Panc1 (cell line): ENCODE measurements at regions not wholly inside any gene's neighbourhood (a gene's known extent, or its start where the extent isn't known, plus 50 kb on each side); places are given as distances from the start of the nearest gene placed in this dataset.

Experiments used
- ATAC-seq: fragments of 200-7000 bp; cut with Tn5 transposase; 2 replicates; pipeline ENCODE4 v1.9.1; 2020; ENCODE audit warnings: mild to moderate bottlenecking, moderate library complexity
- BruUV-seq: library from RNA; stranded (reverse); fragments of 400-500 nt; replicated peaks from 2 replicates; lab custom pipeline; 2021; lab: Mats Ljungman, UMichigan
- CTCF ChIA-PET: fragments of 300-600 bp; sonication (Branson Sonifier 250); formaldehyde crosslinking; loops from one replicate; lab custom pipeline; 2022; ENCODE audit warnings: antibody characterized with exemption; lab: Charles Lee
- POLR2A ChIA-PET: fragments of 300-600 bp; sonication (Branson Sonifier 250); formaldehyde crosslinking; loops from one replicate; lab custom pipeline; 2022; ENCODE audit warnings: antibody characterized with exemption; lab: Charles Lee
- DNase-seq: peaks from one replicate; pipeline ENCODE4 v3.0.0-alpha.2; 2010; ENCODE audit warnings: low read depth, low spot score
- H3K27ac ChIP-seq: 2 replicates; pipeline ENCODE4 v1.5.1; 2011; ENCODE audit warnings: mild to moderate bottlenecking, low read length, inconsistent platforms
- H3K27me3 ChIP-seq: fragments of 200-500 bp; sonication (Bioruptor generic); 2 replicates; pipeline ENCODE4 v1.6.0; 2014; ENCODE audit warnings: low read length, inconsistent platforms; ENCODE audit not compliant: control insufficient read depth, insufficient read depth
- H3K36me3 ChIP-seq: fragments of 200-500 bp; sonication (Bioruptor generic); 2 replicates; pipeline ENCODE4 v1.5.1; 2014; ENCODE audit warnings: inconsistent platforms, mild to moderate bottlenecking, low read length, moderate library complexity; ENCODE audit not compliant: control insufficient read depth, insufficient read depth
- H3K4me1 ChIP-seq: 2 replicates; pipeline ENCODE4 v1.5.1; 2011; ENCODE audit warnings: inconsistent platforms, mild to moderate bottlenecking, low read length, moderate library complexity; ENCODE audit not compliant: control insufficient read depth, insufficient read depth
- H3K4me3 ChIP-seq, 2 experiments: 2 replicates each; pipeline ENCODE4 v1.5.1; 2011 to 2012; ENCODE audit warnings: low read depth in 2 of 2, low read length in 2 of 2, mild to moderate bottlenecking in 2 of 2, inconsistent platforms in 1 of 2, moderate library complexity in 1 of 2
- H3K9me3 ChIP-seq: fragments of 200-500 bp; sonication (Bioruptor generic); 2 replicates; pipeline ENCODE4 v1.5.1; 2014; ENCODE audit warnings: low read depth, mild to moderate bottlenecking, inconsistent platforms, low read length, moderate library complexity; ENCODE audit not compliant: control insufficient read depth, insufficient read depth
- POLR2AphosphoS5 ChIP-seq: IDR thresholded peaks from 2 replicates; pipeline ENCODE4 v1.6.1; 2012; ENCODE audit warnings: mild to moderate bottlenecking, low read depth, low read length, moderate library complexity
- REST ChIP-seq, 2 experiments: IDR thresholded peaks; 2 replicates each; pipeline ENCODE4 v1.6.1; 2011 to 2012; ENCODE audit warnings: low read depth in 2 of 2, control low read depth in 1 of 2, low read length in 1 of 2, mild to moderate bottlenecking in 1 of 2, moderate library complexity in 1 of 2; ENCODE audit not compliant: insufficient read depth in 1 of 2
- SIN3A ChIP-seq: IDR thresholded peaks from 2 replicates; pipeline ENCODE4 v1.6.1; 2012; ENCODE audit warnings: low read depth, mild to moderate bottlenecking, low read length, moderate library complexity, borderline replicate concordance; ENCODE audit not compliant: insufficient read depth
- TCF7L2 ChIP-seq: IDR thresholded peaks from 2 replicates; pipeline ENCODE4 v1.6.1; 2011; ENCODE audit warnings: mild to moderate bottlenecking, low read depth, low read length, inconsistent platforms
- in situ Hi-C: cut with HindIII; loops from 2 replicates; pipeline ENCODE4 v1.10.0; 2016; ENCODE audit warnings: low sequenced_read_pairs, low pct_unique_long_range_greater_than_20kb
- intact Hi-C: fragments of 100-400 bp; cut with micrococcal nuclease; formaldehyde crosslinking; loops from one replicate; pipeline ENCODE4 v1.10.0; 2022; ENCODE audit not compliant: unreplicated experiment
- TF ChIP-seq, protein P1 (sequence below): fragments of 450-650 bp; IDR thresholded peaks from 2 replicates; pipeline ENCODE4 v1.5.1; 2017; ENCODE audit warnings: mild to moderate bottlenecking

DNA sequence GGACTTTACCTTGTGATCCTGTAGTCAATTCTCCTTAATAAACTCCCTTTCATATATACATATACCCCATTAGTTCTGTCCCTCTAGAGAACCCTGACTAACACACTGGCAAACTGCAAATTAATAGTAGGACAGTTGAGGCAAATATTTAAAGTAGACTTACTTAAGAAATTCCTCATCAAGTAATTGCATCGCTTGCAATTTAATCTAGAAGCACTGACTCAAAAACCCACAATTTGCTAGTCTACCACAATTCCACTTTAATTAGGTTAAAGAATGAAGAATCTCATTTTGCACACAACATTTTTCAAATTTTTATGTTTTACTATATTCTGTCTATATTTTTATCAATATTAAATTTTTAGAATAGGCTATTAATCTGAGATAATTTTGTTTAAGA is 188.1 kb downstream of the PLOD2 start:
- DNase-seq: no peak
- Histone ChIP-seq H3K27ac (no peak overlapping the region), H3K4me3 (no peak overlapping the region), H3K9me3 (no peaks in the 10 kb centered on the region), H3K27me3 (no peaks in the 10 kb centered on the region), H3K4me1 (no peaks in the 10 kb centered on the region), H3K36me3 (no peaks in the 10 kb centered on the region)
- TF ChIP-seq TCF7L2 (no peak), REST (IDR thresholded peaks at IDR 0.05; ENCODE audit: insufficient read depth in 1 of 2, low read depth in 2 of 2, low read length in 1 of 2) (no peak), POLR2AphosphoS5 (no peak), SIN3A (no peak)
- TF ChIP-seq, protein P1, sequence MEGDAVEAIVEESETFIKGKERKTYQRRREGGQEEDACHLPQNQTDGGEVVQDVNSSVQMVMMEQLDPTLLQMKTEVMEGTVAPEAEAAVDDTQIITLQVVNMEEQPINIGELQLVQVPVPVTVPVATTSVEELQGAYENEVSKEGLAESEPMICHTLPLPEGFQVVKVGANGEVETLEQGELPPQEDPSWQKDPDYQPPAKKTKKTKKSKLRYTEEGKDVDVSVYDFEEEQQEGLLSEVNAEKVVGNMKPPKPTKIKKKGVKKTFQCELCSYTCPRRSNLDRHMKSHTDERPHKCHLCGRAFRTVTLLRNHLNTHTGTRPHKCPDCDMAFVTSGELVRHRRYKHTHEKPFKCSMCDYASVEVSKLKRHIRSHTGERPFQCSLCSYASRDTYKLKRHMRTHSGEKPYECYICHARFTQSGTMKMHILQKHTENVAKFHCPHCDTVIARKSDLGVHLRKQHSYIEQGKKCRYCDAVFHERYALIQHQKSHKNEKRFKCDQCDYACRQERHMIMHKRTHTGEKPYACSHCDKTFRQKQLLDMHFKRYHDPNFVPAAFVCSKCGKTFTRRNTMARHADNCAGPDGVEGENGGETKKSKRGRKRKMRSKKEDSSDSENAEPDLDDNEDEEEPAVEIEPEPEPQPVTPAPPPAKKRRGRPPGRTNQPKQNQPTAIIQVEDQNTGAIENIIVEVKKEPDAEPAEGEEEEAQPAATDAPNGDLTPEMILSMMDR: no peak
- no TSS peak for BruUV-seq
- intact Hi-C loops: no loop called here
- ATAC-seq: no peak
- ChIA-PET CTCF (no interaction called here), POLR2A (no interaction called here)
- in situ Hi-C loops: no loop called here

GRCh38 chr3:145981056-145981455 is 179.9 kb downstream of the PLOD2 start:
- TF ChIP-seq TCF7L2 (no peak), SIN3A (no peak), POLR2AphosphoS5 (no peak), REST (IDR thresholded peaks at IDR 0.05; ENCODE audit: insufficient read depth in 1 of 2, low read depth in 2 of 2, low read length in 1 of 2) (no peak)
- TF ChIP-seq, protein P1: no peak
- in situ Hi-C loops: no loop called here
- H3K27me3 ChIP-seq: no peaks in the 10 kb centered on the region
- ChIA-PET POLR2A (no interaction called here), CTCF (no interaction called here)
- DNase-seq: no peak
- H3K4me3 ChIP-seq: no peak overlapping the region
- no TSS peak for BruUV-seq
- H3K27ac ChIP-seq: no peak overlapping the region
- no peaks in the 10 kb centered on the region; the same call in 1 of the 2 replicates for H3K9me3 ChIP-seq
- no peaks in the 10 kb centered on the region for H3K36me3 ChIP-seq
- intact Hi-C loops: no loop called here
- ATAC-seq: no peak
- no peaks in the 10 kb centered on the region for H3K4me1 ChIP-seq
